ENCODE measurements at regions not wholly inside any gene's neighbourhood (a gene's known extent, or its start where the extent isn't known, plus 50 kb on each side); places are given as distances from the start of the nearest gene placed in this dataset.

GRCh38 chr22:47965066-47965465 is 1202.6 kb downstream of the TBC1D22A start:
- DNase-seq: no peak
- Mint-ChIP-seq H3K27me3 (ENCODE audit: insufficient read depth) (no peaks in the 10 kb centered on the region), H3K4me3 (no peak overlapping the region), H3K9me3 (peaks cover 87% of the 10 kb centered on the region), H3K36me3 (ENCODE audit: low read depth) (peaks cover 8% of the 10 kb centered on the region; the same call in 1 of the 2 replicates), H3K27ac (no peak overlapping the region), H3K4me1 (ENCODE audit: low read depth) (no peaks in the 10 kb centered on the region)
- TF ChIP-seq, protein P1, sequence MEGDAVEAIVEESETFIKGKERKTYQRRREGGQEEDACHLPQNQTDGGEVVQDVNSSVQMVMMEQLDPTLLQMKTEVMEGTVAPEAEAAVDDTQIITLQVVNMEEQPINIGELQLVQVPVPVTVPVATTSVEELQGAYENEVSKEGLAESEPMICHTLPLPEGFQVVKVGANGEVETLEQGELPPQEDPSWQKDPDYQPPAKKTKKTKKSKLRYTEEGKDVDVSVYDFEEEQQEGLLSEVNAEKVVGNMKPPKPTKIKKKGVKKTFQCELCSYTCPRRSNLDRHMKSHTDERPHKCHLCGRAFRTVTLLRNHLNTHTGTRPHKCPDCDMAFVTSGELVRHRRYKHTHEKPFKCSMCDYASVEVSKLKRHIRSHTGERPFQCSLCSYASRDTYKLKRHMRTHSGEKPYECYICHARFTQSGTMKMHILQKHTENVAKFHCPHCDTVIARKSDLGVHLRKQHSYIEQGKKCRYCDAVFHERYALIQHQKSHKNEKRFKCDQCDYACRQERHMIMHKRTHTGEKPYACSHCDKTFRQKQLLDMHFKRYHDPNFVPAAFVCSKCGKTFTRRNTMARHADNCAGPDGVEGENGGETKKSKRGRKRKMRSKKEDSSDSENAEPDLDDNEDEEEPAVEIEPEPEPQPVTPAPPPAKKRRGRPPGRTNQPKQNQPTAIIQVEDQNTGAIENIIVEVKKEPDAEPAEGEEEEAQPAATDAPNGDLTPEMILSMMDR (IDR thresholded peaks at IDR 0.05): no peak

DNA sequence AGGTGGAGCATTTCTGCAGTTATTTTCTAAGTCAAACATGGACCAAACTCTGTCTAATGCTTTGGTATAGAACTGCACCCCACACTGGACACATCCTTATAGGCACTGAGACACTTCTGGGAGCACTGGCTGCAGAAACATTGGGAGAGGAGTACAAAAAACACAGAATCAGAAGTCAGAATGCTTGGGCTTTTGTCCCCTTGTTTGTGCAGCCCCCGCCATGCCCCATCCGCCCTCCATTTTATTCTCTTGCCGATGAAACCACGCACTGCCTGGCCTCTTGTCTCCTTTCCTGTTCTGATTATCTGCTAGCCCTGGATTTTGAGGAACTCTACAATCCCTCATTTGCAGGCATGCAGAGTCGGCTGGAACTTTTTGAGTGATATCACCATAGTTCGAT is 1201.2 kb downstream of the TBC1D22A start:
- Mint-ChIP-seq H3K9me3 (peaks cover 83% of the 10 kb centered on the region), H3K27me3 (ENCODE audit: insufficient read depth) (no peaks in the 10 kb centered on the region), H3K4me3 (no peak overlapping the region), H3K27ac (no peak overlapping the region), H3K4me1 (ENCODE audit: low read depth) (no peaks in the 10 kb centered on the region), H3K36me3 (ENCODE audit: low read depth) (peaks cover 4% of the 10 kb centered on the region)
- DNase-seq: no peak
- TF ChIP-seq, protein P1 (IDR thresholded peaks at IDR 0.05): no peak

DNA sequence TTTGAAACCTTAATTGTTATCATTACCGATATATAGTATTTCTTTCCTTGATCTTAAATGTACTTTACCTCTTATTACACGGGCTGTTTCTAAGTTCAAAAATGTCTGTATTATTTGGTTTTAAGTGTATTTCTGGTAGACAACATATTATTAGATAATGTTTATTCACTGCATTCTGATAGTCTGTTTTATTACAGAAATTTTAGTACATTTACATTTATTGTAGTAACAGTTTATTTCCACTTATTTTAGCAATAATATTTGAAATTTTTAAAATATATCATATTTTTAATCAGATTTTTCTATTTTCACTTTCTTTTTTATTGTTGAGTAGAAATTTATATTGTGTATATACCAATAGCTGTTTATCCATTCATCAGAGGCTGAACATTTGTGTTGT is 1195.2 kb downstream of the TBC1D22A start:
- peaks cover 7% of the 10 kb centered on the region for H3K36me3 Mint-ChIP-seq (ENCODE audit: low read depth)
- H3K4me1 Mint-ChIP-seq (ENCODE audit: low read depth): no peaks in the 10 kb centered on the region
- DNase-seq: no peak
- peaks cover 55% of the 10 kb centered on the region for H3K9me3 Mint-ChIP-seq
- TF ChIP-seq, protein P1 (IDR thresholded peaks at IDR 0.05): no peak
- peaks cover 1% of the 10 kb centered on the region; the same call in 1 of the 2 replicates for H3K27me3 Mint-ChIP-seq (ENCODE audit: insufficient read depth)
- no peak overlapping the region for H3K4me3 Mint-ChIP-seq
- H3K27ac Mint-ChIP-seq: no peak overlapping the region

DNA sequence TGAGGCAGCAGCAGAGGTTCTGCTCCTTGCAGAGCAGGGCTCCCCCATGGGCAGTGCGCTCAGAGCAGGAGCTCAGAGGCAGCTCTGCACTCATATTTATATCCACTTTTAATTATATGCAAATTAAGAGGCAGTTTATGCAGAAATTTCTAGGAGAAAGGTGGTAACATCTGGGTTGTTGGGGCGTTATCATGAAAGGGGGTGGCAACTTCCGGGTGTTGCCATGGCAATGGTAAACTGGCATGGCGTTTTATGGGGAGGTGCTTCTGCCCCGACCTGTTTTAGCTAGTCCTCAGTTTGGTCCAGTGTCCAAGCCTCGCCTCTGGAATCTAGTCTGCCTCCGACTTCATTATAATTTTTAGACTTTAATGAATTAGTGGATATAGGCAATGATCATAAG is 1191.7 kb downstream of the TBC1D22A start:
- Mint-ChIP-seq H3K36me3 (ENCODE audit: low read depth) (peaks cover 7% of the 10 kb centered on the region), H3K9me3 (peaks cover 63% of the 10 kb centered on the region), H3K27ac (no peak overlapping the region), H3K27me3 (ENCODE audit: insufficient read depth) (peaks cover 1% of the 10 kb centered on the region; the same call in 1 of the 2 replicates), H3K4me3 (no peak overlapping the region), H3K4me1 (ENCODE audit: low read depth) (no peaks in the 10 kb centered on the region)
- DNase-seq: no peak
- TF ChIP-seq, protein P1 (IDR thresholded peaks at IDR 0.05): no peak

DNA sequence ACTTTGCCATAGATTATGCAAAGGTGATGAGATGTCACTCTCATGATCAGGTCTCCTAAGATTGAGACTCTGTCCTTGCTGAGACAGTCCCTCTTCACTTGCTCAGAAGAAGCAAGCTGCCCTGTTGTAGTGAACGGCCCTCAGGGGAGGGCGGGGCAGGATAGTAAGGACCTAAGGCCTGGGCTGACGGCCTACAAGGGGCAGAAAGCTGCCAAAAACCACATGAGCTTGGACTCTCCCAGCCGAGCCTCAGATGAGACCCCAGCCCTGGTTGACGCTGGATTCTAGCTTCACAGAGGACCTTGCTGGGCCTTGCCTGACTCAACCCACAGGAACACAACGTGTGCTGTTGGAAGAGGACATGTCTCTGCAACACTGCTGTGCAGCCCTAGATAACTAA is 1182.5 kb downstream of the TBC1D22A start:
- Mint-ChIP-seq H3K9me3 (peaks cover 75% of the 10 kb centered on the region), H3K4me3 (no peak overlapping the region), H3K36me3 (ENCODE audit: low read depth) (peaks cover 8% of the 10 kb centered on the region), H3K4me1 (ENCODE audit: low read depth) (no peaks in the 10 kb centered on the region), H3K27ac (no peak overlapping the region), H3K27me3 (ENCODE audit: insufficient read depth) (no peaks in the 10 kb centered on the region; the same call in 1 of the 2 replicates)
- no peak for DNase-seq
- TF ChIP-seq, protein P1 (IDR thresholded peaks at IDR 0.05): no peak
